Lower leg skin (tissue), 3 donors: ENCODE measurements at regions not wholly inside any gene's neighbourhood (a gene's known extent, or its start where the extent isn't known, plus 50 kb on each side); places are given as distances from the start of the nearest gene placed in this dataset.
"Not testable (repeated sequence)": the region's sequence is repeated elsewhere in the genome, so short reads cannot be mapped to it uniquely, and the experiment has no call there.

Experiments
- CTCF ChIP-seq, 3 donors: fragments of 450-650 bp; IDR thresholded peaks; one replicate each; pipeline ENCODE4 v1.5.1; 2016; ENCODE audit warnings: antibody characterized with exemption in 3 of 3, mild to moderate bottlenecking in 3 of 3, moderate library complexity in 2 of 3
- POLR2A ChIP-seq, 2 donors: fragments of 450-650 bp; IDR thresholded peaks; one replicate each; pipeline ENCODE4 v1.6.1; 2016 to 2017; ENCODE audit warnings: antibody characterized with exemption in 2 of 2, mild to moderate bottlenecking in 1 of 2, moderate library complexity in 1 of 2

- not testable (repeated sequence) for TF ChIP-seq POLR2A, CTCF (IDR thresholded peaks at IDR 0.05)
Measured at GRCh38 chr1:144040293-144040692, 68.5 kb upstream of the FAM72C start.
